ENCODE measurements at regions not wholly inside any gene's neighbourhood (a gene's known extent, or its start where the extent isn't known, plus 50 kb on each side); places are given as distances from the start of the nearest gene placed in this dataset.
"Not testable (repeated sequence)": the region's sequence is repeated elsewhere in the genome, so short reads cannot be mapped to it uniquely, and the experiment has no call there.

- peak; percentile 14 for DNase-seq (ENCODE audit: low read depth)
These were observed 388.4 kb downstream of the NDFIP2 start for GRCh38 chr13:79869326-79869725.

- DNase-seq (ENCODE audit: low read depth), result peak; percentile 6
These were observed 386.3 kb downstream of the NDFIP2 start for GRCh38 chr13:79867254-79867653.

- DNase-seq (ENCODE audit: low read depth), result no peak
These were observed 385.5 kb downstream of the NDFIP2 start for GRCh38 chr13:79866436-79866835.

GRCh38 chr13:79862515-79862914 is 381.6 kb downstream of the NDFIP2 start:
- no peak for DNase-seq (ENCODE audit: low read depth)

- no peak for DNase-seq (ENCODE audit: low read depth)
These were observed 380.8 kb downstream of the NDFIP2 start for GRCh38 chr13:79861731-79862130.

GRCh38 chr13:79860791-79861190 is 379.8 kb downstream of the NDFIP2 start:
- no peak for DNase-seq (ENCODE audit: low read depth)

GRCh38 chr13:79859756-79860155 is 378.8 kb downstream of the NDFIP2 start:
- no peak for DNase-seq (ENCODE audit: low read depth)

- no peak for DNase-seq (ENCODE audit: low read depth)
These were observed 372.3 kb downstream of the NDFIP2 start for GRCh38 chr13:79853251-79853650.

GRCh38 chr13:79851318-79851717 is 370.4 kb downstream of the NDFIP2 start:
- no peak for DNase-seq (ENCODE audit: low read depth)

- no peak for DNase-seq (ENCODE audit: low read depth)
These were observed 367.1 kb downstream of the NDFIP2 start for GRCh38 chr13:79847882-79848592.

GRCh38 chr13:79846386-79846785 is 365.4 kb downstream of the NDFIP2 start:
- DNase-seq (ENCODE audit: low read depth), result no peak

GRCh38 chr13:79837741-79838450 is 356.9 kb downstream of the NDFIP2 start:
- peak; percentile 77 for DNase-seq (ENCODE audit: low read depth)

- not testable (repeated sequence) for DNase-seq (ENCODE audit: low read depth)
These were observed 355.2 kb downstream of the NDFIP2 start for GRCh38 chr13:79836121-79836520.

- DNase-seq (ENCODE audit: low read depth), result no peak
These were observed 353.9 kb downstream of the NDFIP2 start for GRCh38 chr13:79834876-79835275.

- no peak for DNase-seq (ENCODE audit: low read depth)
These were observed 353.0 kb downstream of the NDFIP2 start for GRCh38 chr13:79833991-79834390.

- DNase-seq (ENCODE audit: low read depth), result no peak
These were observed 350.6 kb downstream of the NDFIP2 start for GRCh38 chr13:79831556-79831955.

GRCh38 chr13:79830945-79831344 is 350.0 kb downstream of the NDFIP2 start:
- DNase-seq (ENCODE audit: low read depth), result no peak

- no peak for DNase-seq (ENCODE audit: low read depth)
These were observed 349.5 kb downstream of the NDFIP2 start for GRCh38 chr13:79830426-79830825.

- no peak for DNase-seq (ENCODE audit: low read depth)
These were observed 348.9 kb downstream of the NDFIP2 start for GRCh38 chr13:79829880-79830279.

GRCh38 chr13:79825959-79826358 is 345.0 kb downstream of the NDFIP2 start:
- DNase-seq (ENCODE audit: low read depth), result no peak

- no peak for DNase-seq (ENCODE audit: low read depth)
These were observed 334.1 kb downstream of the NDFIP2 start for GRCh38 chr13:79815041-79815440.

GRCh38 chr13:79812070-79812850 is 331.3 kb downstream of the NDFIP2 start:
- DNase-seq (ENCODE audit: low read depth), result no peak

GRCh38 chr13:79811170-79811569 is 330.2 kb downstream of the NDFIP2 start:
- no peak for DNase-seq (ENCODE audit: low read depth)

Data from ELR (cell line).